ENCODE measurements at regions not wholly inside any gene's neighbourhood (a gene's known extent, or its start where the extent isn't known, plus 50 kb on each side); places are given as distances from the start of the nearest gene placed in this dataset.

DNA sequence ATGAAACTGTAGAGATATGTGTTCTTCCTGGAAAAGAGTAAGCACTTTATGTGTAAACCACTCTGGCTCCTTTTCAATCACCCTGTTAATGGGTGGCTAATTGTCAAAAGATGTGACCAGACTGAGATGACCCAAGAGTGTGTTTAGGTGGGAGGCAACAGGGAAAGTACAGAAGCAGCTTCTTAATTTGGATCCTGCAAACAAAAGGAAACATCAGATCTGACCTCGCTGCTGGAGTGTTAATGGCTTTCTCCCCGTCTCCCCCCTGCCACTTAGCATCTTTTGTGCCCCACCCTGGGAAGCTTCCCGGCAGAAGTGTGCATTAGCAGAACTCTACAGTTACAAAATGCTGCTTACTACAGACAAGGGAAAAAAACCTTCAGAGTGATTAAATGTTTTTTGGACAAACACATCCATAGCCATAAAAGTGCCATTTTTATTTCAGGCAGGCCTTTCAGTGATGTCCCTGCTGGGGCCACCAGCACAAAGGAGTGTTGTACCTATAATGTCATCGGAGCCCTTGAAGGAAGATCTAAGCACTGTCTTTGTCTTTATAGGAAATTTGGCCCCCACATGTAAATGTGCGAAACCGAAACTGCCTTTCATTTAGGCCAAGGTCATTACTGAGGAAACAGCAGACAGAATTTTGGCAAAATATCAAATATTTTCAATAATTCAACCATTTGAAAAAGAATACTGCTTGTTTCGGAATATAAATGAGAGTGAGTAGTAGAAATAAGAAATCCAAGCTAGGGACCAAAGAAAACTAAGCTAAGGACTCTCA is 311.0 kb downstream of the WDR72 start:
- no peak for TF ChIP-seq POLR2A (IDR thresholded peaks at IDR 0.05)
- TF ChIP-seq CTCF (IDR thresholded peaks at IDR 0.05): no peak
